GM10266 (cell line): ENCODE measurements at regions not wholly inside any gene's neighbourhood (a gene's known extent, or its start where the extent isn't known, plus 50 kb on each side); places are given as distances from the start of the nearest gene placed in this dataset.

Source experiments
- DNase-seq: peaks from one replicate; pipeline ENCODE4 v3.0.0; 2012; ENCODE audit errors: extremely low spot score
- TF ChIP-seq, protein P1 (sequence below): IDR thresholded peaks from 2 replicates; pipeline ENCODE4 v1.5.1; 2012; ENCODE audit warnings: mild to moderate bottlenecking, low read depth; ENCODE audit not compliant: control insufficient read depth, insufficient read depth; ENCODE audit errors: missing control alignments

- DNase-seq, result no peak
- TF ChIP-seq, protein P1, sequence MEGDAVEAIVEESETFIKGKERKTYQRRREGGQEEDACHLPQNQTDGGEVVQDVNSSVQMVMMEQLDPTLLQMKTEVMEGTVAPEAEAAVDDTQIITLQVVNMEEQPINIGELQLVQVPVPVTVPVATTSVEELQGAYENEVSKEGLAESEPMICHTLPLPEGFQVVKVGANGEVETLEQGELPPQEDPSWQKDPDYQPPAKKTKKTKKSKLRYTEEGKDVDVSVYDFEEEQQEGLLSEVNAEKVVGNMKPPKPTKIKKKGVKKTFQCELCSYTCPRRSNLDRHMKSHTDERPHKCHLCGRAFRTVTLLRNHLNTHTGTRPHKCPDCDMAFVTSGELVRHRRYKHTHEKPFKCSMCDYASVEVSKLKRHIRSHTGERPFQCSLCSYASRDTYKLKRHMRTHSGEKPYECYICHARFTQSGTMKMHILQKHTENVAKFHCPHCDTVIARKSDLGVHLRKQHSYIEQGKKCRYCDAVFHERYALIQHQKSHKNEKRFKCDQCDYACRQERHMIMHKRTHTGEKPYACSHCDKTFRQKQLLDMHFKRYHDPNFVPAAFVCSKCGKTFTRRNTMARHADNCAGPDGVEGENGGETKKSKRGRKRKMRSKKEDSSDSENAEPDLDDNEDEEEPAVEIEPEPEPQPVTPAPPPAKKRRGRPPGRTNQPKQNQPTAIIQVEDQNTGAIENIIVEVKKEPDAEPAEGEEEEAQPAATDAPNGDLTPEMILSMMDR, result no peak
Observed at GRCh38 chr6:55977959-55978665, 102.7 kb upstream of the BMP5 start.

DNA sequence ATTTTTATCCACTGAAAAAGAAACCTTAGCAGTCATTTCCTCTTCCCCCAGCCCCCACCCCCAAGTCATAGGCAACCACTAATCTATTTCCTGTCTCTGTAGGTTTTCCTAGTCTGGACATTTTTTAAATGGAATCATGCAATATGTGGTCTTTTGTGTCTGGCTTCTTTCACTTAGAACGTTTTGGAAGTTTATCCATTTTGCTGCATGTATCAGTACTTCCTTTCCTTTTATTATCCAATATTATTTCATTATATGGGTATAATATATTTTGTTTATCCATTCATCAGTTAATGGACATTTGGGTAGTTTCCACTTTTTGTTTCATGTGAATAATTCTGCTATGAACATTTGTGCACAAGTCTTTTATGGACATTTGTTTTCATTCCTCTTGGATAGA is 99.3 kb upstream of the BMP5 start:
- DNase-seq, result no peak
- TF ChIP-seq, protein P1, result no peak

GRCh38 chr6:55972091-55972490 is 96.7 kb upstream of the BMP5 start:
- DNase-seq, result no peak
- TF ChIP-seq, protein P1, result no peak

DNA sequence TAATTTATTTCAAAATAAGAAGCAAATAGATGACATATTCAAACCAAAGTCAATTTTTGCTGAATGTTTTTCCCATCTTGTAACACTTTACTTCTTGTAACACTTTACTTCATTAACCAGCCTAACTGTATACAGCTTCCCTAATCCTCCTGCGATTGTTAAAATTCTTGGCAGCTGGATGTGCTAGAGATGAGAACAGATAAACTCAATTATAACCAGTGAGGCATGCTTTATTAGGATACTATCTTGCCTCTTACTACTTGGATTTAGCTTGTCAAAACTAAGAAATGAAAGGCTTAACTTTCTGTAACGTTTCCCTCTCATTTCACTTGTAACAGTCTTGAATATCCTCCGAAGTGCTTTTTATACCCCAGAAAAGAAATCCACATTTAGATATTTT is 94.1 kb upstream of the BMP5 start:
- TF ChIP-seq, protein P1, result no peak
- no peak for DNase-seq

DNA sequence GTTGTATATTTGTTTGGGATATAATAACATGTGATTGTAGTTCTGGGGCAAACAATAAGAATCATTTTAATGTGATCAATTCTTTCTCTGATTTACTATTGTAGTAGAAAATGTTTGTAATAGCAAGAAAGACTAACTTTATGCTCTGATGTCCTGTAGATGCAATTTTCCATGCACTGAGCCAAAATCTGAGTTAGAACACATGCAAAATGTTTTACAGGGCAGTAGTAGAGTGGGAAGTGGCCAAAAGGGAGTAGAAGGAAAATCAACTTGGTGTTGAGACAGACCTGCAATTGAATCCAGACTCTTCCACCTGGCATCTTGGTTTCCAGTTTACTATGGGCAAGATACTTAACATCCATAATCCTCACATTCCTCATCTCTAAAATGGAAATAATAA is 93.5 kb upstream of the BMP5 start:
- TF ChIP-seq, protein P1, result no peak

DNA sequence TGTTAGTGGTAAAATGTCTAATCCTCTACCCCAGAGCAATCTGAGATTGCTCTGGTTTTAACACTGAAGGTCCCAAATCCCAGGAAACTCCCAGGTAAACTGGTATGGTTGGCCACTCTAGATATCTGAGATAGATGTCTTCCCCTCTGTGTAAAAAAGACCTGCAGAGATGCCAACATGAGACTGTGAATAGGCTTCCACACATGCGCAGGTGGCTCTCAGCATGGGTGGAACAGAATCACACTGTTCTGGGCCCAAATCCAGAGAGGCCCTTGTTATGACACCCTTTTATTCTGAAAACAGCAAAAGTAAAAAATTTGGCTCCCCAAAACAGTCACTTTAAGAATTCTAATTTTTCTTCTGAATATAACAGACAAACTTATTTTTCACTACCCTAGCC is 88.7 kb upstream of the BMP5 start:
- no peak for DNase-seq
- TF ChIP-seq, protein P1, result no peak

More for the DNA sequence above, 93.5 kb upstream of the BMP5 start:
- no peak for DNase-seq

GRCh38 chr6:55963301-55963700 is 87.9 kb upstream of the BMP5 start:
- DNase-seq, result no peak
- TF ChIP-seq, protein P1, result no peak
